ENCODE measurements at regions not wholly inside any gene's neighbourhood (a gene's known extent, or its start where the extent isn't known, plus 50 kb on each side); places are given as distances from the start of the nearest gene placed in this dataset.

DNA sequence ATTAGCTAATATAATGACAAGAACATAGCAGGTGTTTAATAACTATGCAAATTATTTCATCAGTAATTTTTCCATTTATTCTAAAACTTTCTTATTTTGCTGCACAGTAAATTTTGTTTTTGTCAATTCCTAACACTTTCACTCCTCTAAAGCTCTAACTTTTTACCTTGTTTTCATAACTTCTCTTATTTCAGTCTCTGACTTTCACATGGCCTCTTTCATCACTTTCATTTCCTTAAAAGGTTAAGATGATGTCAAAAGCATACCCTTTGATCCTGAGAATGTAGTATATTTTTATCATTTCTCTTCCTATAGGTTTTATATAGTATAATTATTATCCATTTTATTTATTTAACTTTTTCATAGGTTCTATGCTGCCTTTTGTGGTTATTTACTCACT lies 1325.8 kb upstream of the ALCAM start:
- TF ChIP-seq, protein P1, sequence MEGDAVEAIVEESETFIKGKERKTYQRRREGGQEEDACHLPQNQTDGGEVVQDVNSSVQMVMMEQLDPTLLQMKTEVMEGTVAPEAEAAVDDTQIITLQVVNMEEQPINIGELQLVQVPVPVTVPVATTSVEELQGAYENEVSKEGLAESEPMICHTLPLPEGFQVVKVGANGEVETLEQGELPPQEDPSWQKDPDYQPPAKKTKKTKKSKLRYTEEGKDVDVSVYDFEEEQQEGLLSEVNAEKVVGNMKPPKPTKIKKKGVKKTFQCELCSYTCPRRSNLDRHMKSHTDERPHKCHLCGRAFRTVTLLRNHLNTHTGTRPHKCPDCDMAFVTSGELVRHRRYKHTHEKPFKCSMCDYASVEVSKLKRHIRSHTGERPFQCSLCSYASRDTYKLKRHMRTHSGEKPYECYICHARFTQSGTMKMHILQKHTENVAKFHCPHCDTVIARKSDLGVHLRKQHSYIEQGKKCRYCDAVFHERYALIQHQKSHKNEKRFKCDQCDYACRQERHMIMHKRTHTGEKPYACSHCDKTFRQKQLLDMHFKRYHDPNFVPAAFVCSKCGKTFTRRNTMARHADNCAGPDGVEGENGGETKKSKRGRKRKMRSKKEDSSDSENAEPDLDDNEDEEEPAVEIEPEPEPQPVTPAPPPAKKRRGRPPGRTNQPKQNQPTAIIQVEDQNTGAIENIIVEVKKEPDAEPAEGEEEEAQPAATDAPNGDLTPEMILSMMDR (IDR thresholded peaks at IDR 0.05) = no peak
- TF ChIP-seq POLR2A (IDR thresholded peaks at IDR 0.05) = no peak
